Esophagus squamous epithelium (tissue), 4 donors: ENCODE measurements at regions not wholly inside any gene's neighbourhood (a gene's known extent, or its start where the extent isn't known, plus 50 kb on each side); places are given as distances from the start of the nearest gene placed in this dataset.

ENCODE experiments used
- POLR2A ChIP-seq, 4 donors: fragments of 450-650 bp; IDR thresholded peaks; one replicate each; pipeline ENCODE4 v1.6.1; 2017; ENCODE audit warnings: antibody characterized with exemption in 4 of 4, mild to moderate bottlenecking in 4 of 4, moderate library complexity in 3 of 4
- TF ChIP-seq, protein P1 (sequence below), 6 experiments: fragments of 450-650 bp in 4 of 6; fragments of 200-600 bp in 2 of 6; sonication (generic) in 2 of 6; IDR thresholded peaks; one replicate each; pipeline ENCODE4 v1.5.1; 2016 to 2019; ENCODE audit warnings: antibody characterized with exemption in 6 of 6, mild to moderate bottlenecking in 4 of 6, moderate library complexity in 4 of 6

DNA sequence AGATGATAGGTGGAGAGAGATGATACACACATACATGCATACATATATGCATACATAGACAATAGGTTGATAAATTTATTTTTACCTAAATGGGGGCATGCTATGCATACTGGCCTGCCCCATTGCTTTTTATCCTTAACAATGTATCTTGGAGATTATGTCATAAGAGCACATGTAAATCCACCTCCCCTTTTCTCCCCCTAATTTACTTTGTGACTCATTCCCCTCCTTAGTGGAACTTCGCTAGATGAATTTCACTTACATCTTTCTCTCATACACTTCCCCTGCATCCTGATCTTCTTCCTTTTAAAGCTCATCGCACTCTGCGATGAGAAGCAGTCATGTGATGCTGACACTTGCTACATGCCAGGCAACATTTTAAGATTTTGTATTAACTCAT lies 223.6 kb downstream of the C1D start:
- TF ChIP-seq, protein P1, sequence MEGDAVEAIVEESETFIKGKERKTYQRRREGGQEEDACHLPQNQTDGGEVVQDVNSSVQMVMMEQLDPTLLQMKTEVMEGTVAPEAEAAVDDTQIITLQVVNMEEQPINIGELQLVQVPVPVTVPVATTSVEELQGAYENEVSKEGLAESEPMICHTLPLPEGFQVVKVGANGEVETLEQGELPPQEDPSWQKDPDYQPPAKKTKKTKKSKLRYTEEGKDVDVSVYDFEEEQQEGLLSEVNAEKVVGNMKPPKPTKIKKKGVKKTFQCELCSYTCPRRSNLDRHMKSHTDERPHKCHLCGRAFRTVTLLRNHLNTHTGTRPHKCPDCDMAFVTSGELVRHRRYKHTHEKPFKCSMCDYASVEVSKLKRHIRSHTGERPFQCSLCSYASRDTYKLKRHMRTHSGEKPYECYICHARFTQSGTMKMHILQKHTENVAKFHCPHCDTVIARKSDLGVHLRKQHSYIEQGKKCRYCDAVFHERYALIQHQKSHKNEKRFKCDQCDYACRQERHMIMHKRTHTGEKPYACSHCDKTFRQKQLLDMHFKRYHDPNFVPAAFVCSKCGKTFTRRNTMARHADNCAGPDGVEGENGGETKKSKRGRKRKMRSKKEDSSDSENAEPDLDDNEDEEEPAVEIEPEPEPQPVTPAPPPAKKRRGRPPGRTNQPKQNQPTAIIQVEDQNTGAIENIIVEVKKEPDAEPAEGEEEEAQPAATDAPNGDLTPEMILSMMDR (IDR thresholded peaks at IDR 0.05) = no peak
- TF ChIP-seq POLR2A (IDR thresholded peaks at IDR 0.05) = no peak
